ENCODE measurements at regions not wholly inside any gene's neighbourhood (a gene's known extent, or its start where the extent isn't known, plus 50 kb on each side); places are given as distances from the start of the nearest gene placed in this dataset.

DNA sequence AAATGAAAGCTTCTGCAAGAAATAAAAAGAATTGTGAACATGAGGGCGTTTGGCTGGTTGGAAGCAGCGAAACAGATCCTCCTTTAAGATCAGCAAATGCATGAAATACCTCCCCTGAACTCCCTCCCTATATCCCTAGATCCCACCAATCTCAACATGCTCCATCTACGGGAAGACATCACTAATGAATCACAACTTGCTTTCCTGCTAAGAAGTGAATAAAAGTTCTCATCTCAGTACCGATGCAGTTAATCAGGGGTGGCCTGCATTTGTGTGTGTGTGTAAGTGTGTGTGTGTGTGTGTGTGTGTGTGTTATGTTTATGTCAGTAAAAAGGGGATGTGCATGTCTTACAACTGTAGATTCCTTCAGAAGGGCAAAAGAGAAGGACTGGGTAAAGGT lies 238.7 kb downstream of the LIG4 start:
- no peaks in the 10 kb centered on the region for H3K36me3 Mint-ChIP-seq
- H3K27me3 Mint-ChIP-seq (ENCODE audit: low read depth): peaks cover 10% of the 10 kb centered on the region
- H3K4me3 Mint-ChIP-seq: no peak overlapping the region
- H3K9me3 Mint-ChIP-seq: no peaks in the 10 kb centered on the region
- H3K27ac Mint-ChIP-seq: no peak overlapping the region
- no peaks in the 10 kb centered on the region for H3K4me1 Mint-ChIP-seq
- TF ChIP-seq, protein P1, sequence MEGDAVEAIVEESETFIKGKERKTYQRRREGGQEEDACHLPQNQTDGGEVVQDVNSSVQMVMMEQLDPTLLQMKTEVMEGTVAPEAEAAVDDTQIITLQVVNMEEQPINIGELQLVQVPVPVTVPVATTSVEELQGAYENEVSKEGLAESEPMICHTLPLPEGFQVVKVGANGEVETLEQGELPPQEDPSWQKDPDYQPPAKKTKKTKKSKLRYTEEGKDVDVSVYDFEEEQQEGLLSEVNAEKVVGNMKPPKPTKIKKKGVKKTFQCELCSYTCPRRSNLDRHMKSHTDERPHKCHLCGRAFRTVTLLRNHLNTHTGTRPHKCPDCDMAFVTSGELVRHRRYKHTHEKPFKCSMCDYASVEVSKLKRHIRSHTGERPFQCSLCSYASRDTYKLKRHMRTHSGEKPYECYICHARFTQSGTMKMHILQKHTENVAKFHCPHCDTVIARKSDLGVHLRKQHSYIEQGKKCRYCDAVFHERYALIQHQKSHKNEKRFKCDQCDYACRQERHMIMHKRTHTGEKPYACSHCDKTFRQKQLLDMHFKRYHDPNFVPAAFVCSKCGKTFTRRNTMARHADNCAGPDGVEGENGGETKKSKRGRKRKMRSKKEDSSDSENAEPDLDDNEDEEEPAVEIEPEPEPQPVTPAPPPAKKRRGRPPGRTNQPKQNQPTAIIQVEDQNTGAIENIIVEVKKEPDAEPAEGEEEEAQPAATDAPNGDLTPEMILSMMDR (IDR thresholded peaks at IDR 0.05; ENCODE audit: unreplicated experiment): no peak
- DNase-seq (ENCODE audit: low spot score in 2 of 2, unreplicated experiment in 2 of 2): no peak

DNA sequence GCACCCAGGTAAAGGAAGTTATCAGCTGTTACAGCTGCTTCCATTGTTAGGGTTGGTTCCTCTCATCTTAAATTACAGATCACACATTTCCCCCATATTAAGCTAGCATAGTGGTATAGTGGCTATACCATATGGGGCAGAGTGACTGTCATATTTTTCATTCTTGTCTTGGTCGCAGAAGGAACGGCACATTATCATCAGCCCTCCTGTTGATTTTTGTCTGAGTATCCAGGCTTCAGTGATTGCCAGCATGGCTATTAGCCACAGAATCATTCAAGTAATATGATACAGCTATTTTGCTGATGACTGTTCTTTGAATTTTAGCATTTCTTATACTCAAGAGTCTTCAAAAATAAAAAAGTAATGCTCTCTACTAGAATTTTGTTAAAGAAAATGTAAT lies 240.9 kb downstream of the LIG4 start:
- TF ChIP-seq, protein P1 (IDR thresholded peaks at IDR 0.05; ENCODE audit: unreplicated experiment): no peak
- DNase-seq (ENCODE audit: low spot score in 2 of 2, unreplicated experiment in 2 of 2): no peak
- H3K9me3 Mint-ChIP-seq: no peaks in the 10 kb centered on the region
- H3K27ac Mint-ChIP-seq: no peak overlapping the region
- H3K4me3 Mint-ChIP-seq: no peak overlapping the region
- no peaks in the 10 kb centered on the region for H3K36me3 Mint-ChIP-seq
- H3K4me1 Mint-ChIP-seq: no peaks in the 10 kb centered on the region
- peaks cover 4% of the 10 kb centered on the region for H3K27me3 Mint-ChIP-seq (ENCODE audit: low read depth)

DNA sequence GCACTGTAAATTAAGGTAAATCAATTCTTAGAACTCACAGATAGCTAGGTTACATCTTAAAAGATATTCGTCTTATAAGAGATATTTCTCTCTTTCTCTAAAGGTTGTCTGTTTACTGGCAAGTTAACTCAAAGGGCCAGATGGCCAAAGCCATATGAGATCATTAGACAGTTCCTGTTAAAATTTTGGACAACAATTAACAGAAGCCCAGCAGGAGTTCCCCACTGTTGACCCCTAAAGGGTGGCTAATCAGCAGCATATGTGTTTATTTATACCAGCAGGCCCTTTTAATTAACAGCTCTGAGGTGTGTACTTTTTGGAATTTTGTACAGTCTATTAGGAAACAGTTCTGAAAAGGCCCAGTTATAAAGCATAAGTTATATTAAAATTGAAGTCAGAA lies 245.8 kb downstream of the LIG4 start:
- H3K4me1 Mint-ChIP-seq: peaks cover 12% of the 10 kb centered on the region
- TF ChIP-seq, protein P1 (IDR thresholded peaks at IDR 0.05; ENCODE audit: unreplicated experiment): no peak
- no peak for DNase-seq (ENCODE audit: low spot score in 2 of 2, unreplicated experiment in 2 of 2)
- H3K4me3 Mint-ChIP-seq: no peak overlapping the region
- peaks cover 14% of the 10 kb centered on the region for H3K9me3 Mint-ChIP-seq
- no peaks in the 10 kb centered on the region for H3K27me3 Mint-ChIP-seq (ENCODE audit: low read depth)
- H3K36me3 Mint-ChIP-seq: no peaks in the 10 kb centered on the region
- H3K27ac Mint-ChIP-seq: no peak overlapping the region

DNA sequence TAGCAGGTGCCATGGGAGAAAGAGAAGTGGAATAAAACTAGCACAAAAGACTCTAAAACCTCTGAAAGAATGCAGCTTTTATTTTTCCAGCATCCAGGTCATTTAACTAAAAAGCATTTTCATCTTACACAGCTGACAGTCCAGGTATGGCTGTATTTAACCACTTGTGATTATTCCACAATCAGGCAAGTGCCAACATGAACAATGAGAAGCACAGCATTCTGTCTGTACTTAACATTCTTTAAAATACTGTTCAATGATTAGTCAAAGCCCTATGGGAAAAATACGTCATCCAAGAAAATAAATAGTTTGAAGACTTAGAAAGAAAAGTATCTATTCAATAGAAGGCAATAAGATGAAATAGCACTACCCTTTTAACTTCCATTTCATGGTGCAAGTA lies 246.9 kb downstream of the LIG4 start:
- Mint-ChIP-seq H3K4me3 (no peak overlapping the region), H3K4me1 (peaks cover 19% of the 10 kb centered on the region), H3K27me3 (ENCODE audit: low read depth) (no peaks in the 10 kb centered on the region), H3K9me3 (peaks cover 14% of the 10 kb centered on the region), H3K27ac (no peak overlapping the region), H3K36me3 (no peaks in the 10 kb centered on the region)
- TF ChIP-seq, protein P1 (IDR thresholded peaks at IDR 0.05; ENCODE audit: unreplicated experiment): no peak
- no peak for DNase-seq (ENCODE audit: low spot score in 2 of 2, unreplicated experiment in 2 of 2)

DNA sequence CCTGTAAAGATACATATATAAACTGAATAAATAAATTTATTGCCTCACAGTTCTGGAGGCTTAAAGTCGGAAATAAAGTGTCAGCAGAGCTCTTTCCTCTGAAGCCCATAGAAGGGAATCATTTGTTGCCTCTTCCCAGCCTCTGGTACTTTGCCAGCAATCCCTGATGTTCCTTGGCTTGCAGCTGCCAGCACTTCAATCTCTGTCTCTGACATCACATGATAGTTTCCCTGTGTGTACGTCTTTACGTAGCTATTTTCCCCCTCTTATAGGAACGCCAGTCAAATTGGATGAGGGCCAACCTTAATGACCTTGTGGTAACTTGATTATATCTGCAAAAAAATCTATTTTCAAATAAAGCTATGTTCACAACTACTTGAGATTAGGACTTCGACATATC lies 250.9 kb downstream of the LIG4 start:
- H3K4me1 Mint-ChIP-seq: peaks cover 33% of the 10 kb centered on the region
- H3K4me3 Mint-ChIP-seq: no peak overlapping the region
- H3K9me3 Mint-ChIP-seq: peaks cover 14% of the 10 kb centered on the region
- no peaks in the 10 kb centered on the region for H3K27me3 Mint-ChIP-seq (ENCODE audit: low read depth)
- DNase-seq (ENCODE audit: low spot score in 2 of 2, unreplicated experiment in 2 of 2): no peak
- TF ChIP-seq, protein P1 (IDR thresholded peaks at IDR 0.05; ENCODE audit: unreplicated experiment): no peak
- no peak overlapping the region for H3K27ac Mint-ChIP-seq
- no peaks in the 10 kb centered on the region for H3K36me3 Mint-ChIP-seq
